Stomach (tissue), 8 donors: ENCODE measurements at regions not wholly inside any gene's neighbourhood (a gene's known extent, or its start where the extent isn't known, plus 50 kb on each side); places are given as distances from the start of the nearest gene placed in this dataset.

Source experiments
- DNase-seq, 2 donors: peaks; one replicate each; pipeline versions ENCODE4 v3.0.0 to v3.0.0-alpha.2; 2013 to 2019
- H3K27ac ChIP-seq, 5 donors: fragments of 200-600 bp in 4 of 5; sonication (generic) in 4 of 5; one replicate each; pipeline ENCODE4 v1.5.1; 2013 to 2019; ENCODE audit warnings: mild to moderate bottlenecking in 1 of 5, moderate library complexity in 1 of 5
- H3K27me3 ChIP-seq, 3 donors: fragments of 200-600 bp; sonication (generic); one replicate each; pipeline ENCODE4 v1.5.1; 2017 to 2019; ENCODE audit warnings: mixed run types in 1 of 3
- H3K36me3 ChIP-seq, 4 donors: fragments of 200-600 bp; sonication (generic); 1 replicate in 3 of 4; 2 replicates in 1 of 4; pipeline ENCODE4 v1.5.1; 2016 to 2019
- H3K4me1 ChIP-seq, 4 donors: fragments of 200-600 bp; sonication (generic); one replicate each; pipeline ENCODE4 v1.5.1; 2016 to 2019
- H3K4me3 ChIP-seq, 4 donors: fragments of 200-600 bp; sonication (generic) in 3 of 4; one replicate each; pipeline ENCODE4 v1.5.1; 2016 to 2019; ENCODE audit warnings: mild to moderate bottlenecking in 1 of 4
- H3K9me3 ChIP-seq, 4 donors: fragments of 200-600 bp; sonication (generic); one replicate each; pipeline ENCODE4 v1.5.1; 2016 to 2019
- EP300 ChIP-seq: sonication (generic); formaldehyde crosslinking; IDR thresholded peaks from one replicate; pipeline ENCODE4 v1.6.1; 2017; ENCODE audit warnings: antibody characterized with exemption
- POLR2A ChIP-seq, 4 donors: fragments of 450-650 bp; IDR thresholded peaks; one replicate each; pipeline ENCODE4 v1.6.1; 2016; ENCODE audit warnings: antibody characterized with exemption in 4 of 4, control low read depth in 2 of 4, mild to moderate bottlenecking in 1 of 4, moderate library complexity in 1 of 4
- POLR2AphosphoS5 ChIP-seq, 3 donors: sonication (generic); formaldehyde crosslinking; IDR thresholded peaks; one replicate each; pipeline ENCODE4 v1.6.1; 2016; ENCODE audit warnings: antibody characterized with exemption in 3 of 3
- WGBS, 5 donors: extraction: QIAGEN DNeasy Blood & Tissue Kit in 3 of 5; methylation state at CpG; one replicate each; pipeline versions ENCODE4 v1.1.5 to v1.1.7; 2013 to 2018; 5-methylcytosine and 5-hydroxymethylcytosine counted together
- intact Hi-C: fragments of 100-400 bp; cut with DNase I; formaldehyde crosslinking; loops from one replicate; pipeline ENCODE4 v1.15.1; 2023; ENCODE audit warnings: low total_unique reads
- TF ChIP-seq, protein P1 (sequence below), 7 experiments: fragments of 450-650 bp in 4 of 7; fragments of 200-600 bp in 3 of 7; sonication (generic) in 3 of 7; IDR thresholded peaks; one replicate each; pipeline ENCODE4 v1.5.1; 2016 to 2019; ENCODE audit warnings: antibody characterized with exemption in 7 of 7, control low read depth in 2 of 7, mild to moderate bottlenecking in 1 of 7
- donor health status: healthy with polysubstance abuse.
- donor health status: Bipolar disorder and iron deficiency.
- donor health status: healthy.

GRCh38 chr18:6579486-6579885, 150.0 kb upstream of the ARHGAP28 start:
- Histone ChIP-seq H3K27me3 (no peaks in the 10 kb centered on the region), H3K4me3 (no peak overlapping the region), H3K36me3 (no peaks in the 10 kb centered on the region), H3K9me3 (peaks cover 0 to 9% (median 3%) of the 10 kb centered on the region in 4 donors), H3K27ac (no peak overlapping the region), H3K4me1 (no peaks in the 10 kb centered on the region)
- no peak for DNase-seq
- 59 to 78% (median 77%) methylated on average over 5 of the region's 5 CpGs for WGBS, 5 donors
- intact Hi-C loops, result no loop called here
- TF ChIP-seq EP300 (no peak), POLR2AphosphoS5 (IDR thresholded peaks at IDR 0.05) (no peak), POLR2A (IDR thresholded peaks at IDR 0.05) (no peak)
- TF ChIP-seq, protein P1, sequence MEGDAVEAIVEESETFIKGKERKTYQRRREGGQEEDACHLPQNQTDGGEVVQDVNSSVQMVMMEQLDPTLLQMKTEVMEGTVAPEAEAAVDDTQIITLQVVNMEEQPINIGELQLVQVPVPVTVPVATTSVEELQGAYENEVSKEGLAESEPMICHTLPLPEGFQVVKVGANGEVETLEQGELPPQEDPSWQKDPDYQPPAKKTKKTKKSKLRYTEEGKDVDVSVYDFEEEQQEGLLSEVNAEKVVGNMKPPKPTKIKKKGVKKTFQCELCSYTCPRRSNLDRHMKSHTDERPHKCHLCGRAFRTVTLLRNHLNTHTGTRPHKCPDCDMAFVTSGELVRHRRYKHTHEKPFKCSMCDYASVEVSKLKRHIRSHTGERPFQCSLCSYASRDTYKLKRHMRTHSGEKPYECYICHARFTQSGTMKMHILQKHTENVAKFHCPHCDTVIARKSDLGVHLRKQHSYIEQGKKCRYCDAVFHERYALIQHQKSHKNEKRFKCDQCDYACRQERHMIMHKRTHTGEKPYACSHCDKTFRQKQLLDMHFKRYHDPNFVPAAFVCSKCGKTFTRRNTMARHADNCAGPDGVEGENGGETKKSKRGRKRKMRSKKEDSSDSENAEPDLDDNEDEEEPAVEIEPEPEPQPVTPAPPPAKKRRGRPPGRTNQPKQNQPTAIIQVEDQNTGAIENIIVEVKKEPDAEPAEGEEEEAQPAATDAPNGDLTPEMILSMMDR (IDR thresholded peaks at IDR 0.05), result no peak

DNA sequence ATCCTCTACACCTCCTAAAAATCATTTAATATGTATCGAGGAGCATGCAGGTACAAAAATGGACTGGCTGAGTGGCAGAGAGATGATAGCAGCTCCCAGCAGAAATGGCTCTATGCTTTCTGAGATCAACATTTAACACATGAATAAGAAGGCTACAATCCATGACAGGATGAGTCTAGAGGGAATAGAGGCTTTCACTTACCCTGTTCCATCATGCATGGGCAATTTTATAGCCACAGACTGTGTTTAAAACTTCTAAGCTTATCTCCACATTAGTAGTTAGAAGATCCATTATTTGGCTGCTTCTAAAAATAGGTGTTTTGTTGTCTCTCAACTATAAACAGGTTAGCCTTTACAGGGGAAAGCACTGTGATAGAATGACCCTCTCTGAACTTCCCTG, 149.1 kb upstream of the ARHGAP28 start:
- no peak overlapping the region for H3K27ac ChIP-seq
- H3K4me1 ChIP-seq, result no peaks in the 10 kb centered on the region
- no peaks in the 10 kb centered on the region for H3K36me3 ChIP-seq
- no peak overlapping the region for H3K4me3 ChIP-seq
- 84 to 100% (median 88%) methylated on average over 1 of the region's 1 CpG for WGBS, 5 donors
- no peak for TF ChIP-seq POLR2AphosphoS5 (IDR thresholded peaks at IDR 0.05)
- TF ChIP-seq POLR2A (IDR thresholded peaks at IDR 0.05), result no peak
- TF ChIP-seq, protein P1 (IDR thresholded peaks at IDR 0.05), result no peak
- no peak for TF ChIP-seq EP300
- peaks cover 0 to 9% (median 3%) of the 10 kb centered on the region in 4 donors for H3K9me3 ChIP-seq
- no peak for DNase-seq
- intact Hi-C loops, result no loop called here
- H3K27me3 ChIP-seq, result no peaks in the 10 kb centered on the region

DNA sequence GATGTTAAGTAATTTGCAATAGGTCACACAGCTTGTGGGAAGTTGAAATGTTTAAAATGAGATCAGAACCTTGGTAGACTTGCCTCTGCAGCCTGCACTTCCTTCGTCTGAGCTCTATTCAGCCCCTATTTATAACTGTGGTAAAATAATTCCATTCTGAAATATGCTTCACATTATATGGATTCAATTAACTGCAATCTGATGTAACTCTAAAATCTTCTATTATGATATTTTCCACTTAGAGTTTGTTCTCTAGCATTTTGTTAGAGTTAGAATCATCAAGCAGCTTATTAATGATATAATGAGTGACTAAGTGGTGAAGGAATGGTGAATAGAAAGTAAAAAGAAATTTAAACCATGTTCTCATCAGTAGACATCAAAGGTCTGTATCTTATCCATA, 139.6 kb upstream of the ARHGAP28 start:
- Histone ChIP-seq H3K4me3 (no peak overlapping the region), H3K4me1 (no peaks in the 10 kb centered on the region), H3K27me3 (no peaks in the 10 kb centered on the region), H3K27ac (no peak overlapping the region), H3K36me3 (no peaks in the 10 kb centered on the region), H3K9me3 (no peaks in the 10 kb centered on the region)
- TF ChIP-seq, protein P1 (IDR thresholded peaks at IDR 0.05), result no peak
- intact Hi-C loops, result no loop called here
- WGBS, 5 donors, result 64 to 77% (median 75%) methylated on average over 1 of the region's 1 CpG
- DNase-seq, result no peak

DNA sequence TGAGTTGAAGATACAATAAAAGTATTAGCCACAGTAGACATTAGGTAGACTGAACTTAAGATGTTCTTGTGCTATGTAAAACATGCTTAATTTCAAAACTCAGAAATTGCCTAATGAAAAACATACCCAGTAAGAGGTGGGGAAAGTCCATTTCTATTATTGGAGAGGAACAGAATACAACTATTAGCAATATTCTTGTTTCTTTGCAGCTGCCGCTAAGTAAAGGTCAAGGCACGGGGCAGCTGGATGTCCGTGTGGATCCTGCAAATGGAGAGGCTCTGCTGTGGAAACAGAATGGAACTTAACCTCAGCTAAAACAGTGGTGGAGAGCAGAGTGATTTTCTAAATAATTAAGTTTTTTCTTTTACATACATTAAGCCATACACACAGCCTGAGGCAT, 139.2 kb upstream of the ARHGAP28 start:
- intact Hi-C loops, result no loop called here
- 65 to 83% (median 79%) methylated on average over 3 of the region's 3 CpGs for WGBS, 5 donors
- no peak overlapping the region for H3K4me3 ChIP-seq
- no peaks in the 10 kb centered on the region for H3K36me3 ChIP-seq
- H3K27ac ChIP-seq, result no peak overlapping the region
- DNase-seq, result peak in 1 of 2 donors; percentile 25
- no peaks in the 10 kb centered on the region for H3K9me3 ChIP-seq
- no peaks in the 10 kb centered on the region for H3K27me3 ChIP-seq
- no peaks in the 10 kb centered on the region for H3K4me1 ChIP-seq
- no peak for TF ChIP-seq POLR2A (IDR thresholded peaks at IDR 0.05)

- DNase-seq, result peak in 1 of 2 donors; percentile 26
- no peaks in the 10 kb centered on the region for H3K9me3 ChIP-seq
- no peaks in the 10 kb centered on the region for H3K27me3 ChIP-seq
- WGBS, 5 donors, result 78 to 83% (median 81%) methylated on average over 4 of the region's 4 CpGs
- intact Hi-C loops, result no loop called here
- H3K27ac ChIP-seq, result no peak overlapping the region
- H3K36me3 ChIP-seq, result no peaks in the 10 kb centered on the region
- no peak overlapping the region for H3K4me3 ChIP-seq
- no peaks in the 10 kb centered on the region for H3K4me1 ChIP-seq
- no peak for TF ChIP-seq EP300
- no peak for TF ChIP-seq POLR2AphosphoS5 (IDR thresholded peaks at IDR 0.05)
- TF ChIP-seq POLR2A (IDR thresholded peaks at IDR 0.05), result no peak
- TF ChIP-seq, protein P1 (IDR thresholded peaks at IDR 0.05), result no peak
These were observed 138.0 kb upstream of the ARHGAP28 start for GRCh38 chr18:6591491-6591890.
